GM18868 (cell line): ENCODE measurements at regions not wholly inside any gene's neighbourhood (a gene's known extent, or its start where the extent isn't known, plus 50 kb on each side); places are given as distances from the start of the nearest gene placed in this dataset.

ENCODE experiments used
- ATAC-seq: cut with Tn5 transposase; IDR thresholded peaks from one replicate; pipeline ENCODE4 v1.9.1; 2021; ENCODE audit warnings: mild to moderate bottlenecking, moderate library complexity; ENCODE audit not compliant: unreplicated experiment

- no peak for ATAC-seq
Measured at GRCh38 chr2:134770702-134771101, 51.9 kb upstream of the TMEM163 start.

DNA sequence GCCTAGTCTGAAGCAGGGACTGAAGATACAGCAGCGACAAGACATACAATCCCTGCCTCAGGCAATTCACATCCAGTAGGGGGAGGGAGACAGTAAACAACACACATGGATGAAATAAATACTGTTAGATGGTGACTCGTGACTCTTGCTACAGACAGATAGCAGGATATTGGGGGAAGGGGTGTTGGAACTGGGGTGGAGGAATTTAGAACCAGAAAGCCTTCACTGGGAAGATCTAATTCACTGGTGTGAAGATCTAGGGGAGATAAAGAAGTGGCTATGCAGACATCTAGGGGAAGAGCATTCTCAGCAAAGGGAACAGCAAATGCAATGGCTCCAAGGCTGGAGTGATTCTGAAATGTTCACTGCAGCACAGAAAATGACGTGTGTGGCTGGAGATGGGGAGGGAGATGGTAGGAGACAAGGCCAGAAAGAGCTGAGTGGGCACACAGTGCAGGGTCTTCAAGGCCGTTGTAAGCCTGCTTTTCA, 52.6 kb upstream of the TMEM163 start:
- no peak for ATAC-seq

- no peak for ATAC-seq
Measured at GRCh38 chr2:134772493-134773169, 53.8 kb upstream of the TMEM163 start.

GRCh38 chr2:134773335-134773734, 54.5 kb upstream of the TMEM163 start:
- ATAC-seq, result no peak

DNA sequence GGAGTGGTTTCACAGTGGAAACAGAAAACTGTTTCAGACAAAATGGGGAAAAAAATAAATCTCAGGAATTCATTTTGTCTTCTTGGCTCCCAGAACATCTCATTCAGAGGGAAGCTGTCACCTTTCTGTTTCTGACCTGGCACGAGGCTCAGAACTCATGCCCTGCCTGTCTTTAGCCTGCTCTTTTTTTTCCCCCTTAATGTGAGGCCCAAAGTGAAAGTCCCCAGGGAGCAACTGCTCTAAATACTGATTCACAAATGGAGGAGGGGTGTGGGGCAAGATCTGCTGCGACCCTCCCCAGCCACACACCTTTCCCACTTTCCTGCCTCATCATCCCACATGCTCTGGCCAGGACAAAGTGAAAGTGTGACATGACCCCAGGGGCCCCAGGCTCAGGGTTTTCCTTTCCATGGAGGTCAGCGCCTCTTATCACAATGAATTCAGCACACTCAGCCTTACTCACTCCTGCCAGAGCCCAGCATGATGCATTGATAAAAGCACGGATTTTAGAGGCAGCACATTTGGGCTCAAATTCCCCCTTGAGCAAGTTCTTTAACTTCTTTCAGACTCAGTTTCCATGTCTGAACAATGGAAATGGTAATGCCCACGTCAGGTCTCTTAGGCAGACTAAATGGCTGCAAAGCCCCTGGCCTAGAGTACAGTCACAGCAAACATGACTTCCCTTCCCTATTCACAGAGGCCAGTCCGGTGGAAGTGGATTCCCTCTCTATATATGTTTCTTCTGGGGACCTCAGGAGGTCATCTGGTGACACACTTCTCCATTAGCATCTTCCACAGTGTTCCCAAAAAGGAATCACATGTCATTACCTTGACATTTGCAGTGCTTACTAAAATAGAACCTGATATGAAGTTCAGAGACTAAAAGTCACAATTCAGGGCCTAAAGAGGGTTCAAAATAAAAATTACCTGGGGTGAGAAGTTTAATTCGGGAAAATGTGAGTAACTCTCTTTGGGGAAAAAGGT, 55.3 kb upstream of the TMEM163 start:
- ATAC-seq, result no peak

- no peak for ATAC-seq
Measured at GRCh38 chr2:134774786-134775641, 56.2 kb upstream of the TMEM163 start.

DNA sequence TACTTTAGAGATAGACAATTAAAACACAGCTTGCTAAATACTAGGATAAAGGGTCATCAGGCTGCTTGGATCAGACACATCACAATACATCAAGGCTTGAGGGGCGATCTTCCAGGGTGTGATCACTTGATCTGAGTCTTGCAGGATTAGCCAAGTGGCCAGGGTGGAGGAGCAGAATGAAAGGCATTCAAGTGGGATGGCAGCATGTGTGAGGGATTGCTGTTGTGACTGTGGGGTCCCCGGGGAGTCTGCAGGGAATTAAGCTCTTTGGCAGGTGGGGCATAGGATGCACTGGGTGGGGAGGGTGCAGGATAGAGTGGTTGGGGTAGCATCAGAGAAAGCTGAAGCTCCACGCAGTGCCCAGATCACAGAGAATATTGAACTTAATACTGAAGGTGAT, 58.0 kb upstream of the TMEM163 start:
- ATAC-seq, result no peak

GRCh38 chr2:134777593-134777992, 58.8 kb upstream of the TMEM163 start:
- no peak for ATAC-seq

DNA sequence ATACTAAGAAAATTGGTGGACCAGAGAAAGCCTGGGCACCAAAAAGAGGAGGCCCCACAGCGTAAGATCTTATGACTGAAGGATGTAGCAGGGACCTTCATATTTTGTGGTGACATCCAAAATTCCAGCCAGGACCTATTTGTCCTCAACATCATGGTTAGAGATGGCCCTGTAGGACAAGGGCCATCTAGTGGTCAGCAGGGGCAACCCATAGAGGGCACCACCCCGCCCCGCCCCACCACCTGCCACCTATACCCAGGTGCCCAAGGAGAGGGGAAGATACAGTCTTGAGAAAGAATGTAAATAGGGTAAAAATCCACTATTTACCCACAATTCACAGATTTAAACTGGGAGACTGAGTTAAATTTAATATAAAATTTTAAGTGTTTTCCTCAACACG, 59.6 kb upstream of the TMEM163 start:
- no peak for ATAC-seq

DNA sequence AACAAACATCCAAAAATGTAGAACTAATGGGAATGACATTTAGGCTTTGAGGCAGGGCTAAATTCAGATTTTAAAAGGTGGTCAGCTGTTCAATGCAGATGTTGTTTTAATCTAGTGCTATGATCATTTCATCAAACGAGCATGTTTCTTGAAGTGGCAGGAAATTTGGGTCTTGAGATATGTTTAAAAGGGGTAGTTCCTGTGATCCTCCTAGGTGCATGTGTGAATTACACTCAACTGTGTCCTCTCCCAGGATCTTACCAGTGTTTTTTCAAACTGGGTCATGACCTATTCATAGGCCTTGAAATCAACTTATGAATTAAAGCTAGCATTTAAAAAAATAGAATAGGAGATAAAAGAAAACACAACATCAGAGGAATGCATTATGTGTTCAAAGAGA, 57.4 kb upstream of the ACMSD start:
- no peak for ATAC-seq

DNA sequence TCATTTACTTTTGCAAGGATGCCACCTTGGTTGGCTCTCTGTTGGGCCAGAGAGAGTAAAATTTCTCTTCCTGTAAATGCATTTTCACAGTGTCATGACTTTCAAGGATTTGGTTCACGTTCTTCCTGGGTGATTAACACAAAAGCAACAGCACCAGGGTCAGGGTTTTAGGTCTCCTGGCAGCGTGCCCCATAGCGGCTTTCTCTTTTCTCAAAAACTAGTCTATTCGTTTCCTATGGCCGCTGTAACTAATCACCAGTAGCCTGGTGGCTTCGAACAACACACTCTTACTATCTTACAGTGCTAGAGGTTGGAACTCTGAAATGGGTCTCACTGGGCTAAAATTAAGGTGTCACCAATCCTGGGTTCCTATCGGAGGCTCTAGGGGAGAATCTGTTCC, 56.3 kb upstream of the ACMSD start:
- ATAC-seq, result no peak

- peak; percentile 70 for ATAC-seq
Measured at GRCh38 chr2:134782792-134783191, 55.6 kb upstream of the ACMSD start.

- no peak for ATAC-seq
Measured at GRCh38 chr2:134783912-134784311, 54.5 kb upstream of the ACMSD start.

DNA sequence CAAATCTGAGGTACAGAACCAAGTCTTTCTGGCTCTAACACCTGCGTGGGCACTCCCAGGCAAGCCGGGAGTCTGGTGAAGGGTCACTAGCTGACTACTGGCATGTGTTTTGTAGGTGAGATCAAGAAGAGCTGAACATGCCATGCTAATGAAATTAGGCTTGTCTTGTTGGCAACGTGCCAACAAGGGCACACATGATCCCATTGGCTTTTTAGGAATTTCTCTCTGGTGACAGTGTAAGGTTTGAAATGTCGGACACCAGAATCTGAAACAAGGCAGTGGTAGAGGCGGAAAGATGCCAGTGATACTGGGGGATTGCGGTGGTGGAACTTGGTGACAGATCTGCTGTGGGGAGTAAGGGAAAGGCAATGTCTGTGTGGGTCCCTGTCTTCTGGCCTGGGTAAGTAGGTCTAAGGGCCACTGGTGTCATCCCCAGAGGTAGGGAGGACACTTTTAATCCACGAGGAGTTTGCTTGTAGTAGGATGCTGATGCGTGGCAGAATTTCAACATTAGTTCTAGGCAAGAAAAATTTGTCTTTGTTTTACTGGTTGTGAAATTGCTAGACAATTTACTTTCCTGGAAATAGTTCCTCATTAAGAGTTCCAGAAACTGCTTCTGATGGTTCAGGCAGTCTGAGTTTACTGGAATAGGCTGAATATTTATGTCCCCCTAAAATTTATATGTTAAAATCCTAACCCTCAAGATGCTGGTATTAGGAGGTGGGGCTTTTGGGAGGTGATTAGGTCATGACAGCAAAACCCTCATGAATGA, 52.6 kb upstream of the ACMSD start:
- ATAC-seq, result no peak

DNA sequence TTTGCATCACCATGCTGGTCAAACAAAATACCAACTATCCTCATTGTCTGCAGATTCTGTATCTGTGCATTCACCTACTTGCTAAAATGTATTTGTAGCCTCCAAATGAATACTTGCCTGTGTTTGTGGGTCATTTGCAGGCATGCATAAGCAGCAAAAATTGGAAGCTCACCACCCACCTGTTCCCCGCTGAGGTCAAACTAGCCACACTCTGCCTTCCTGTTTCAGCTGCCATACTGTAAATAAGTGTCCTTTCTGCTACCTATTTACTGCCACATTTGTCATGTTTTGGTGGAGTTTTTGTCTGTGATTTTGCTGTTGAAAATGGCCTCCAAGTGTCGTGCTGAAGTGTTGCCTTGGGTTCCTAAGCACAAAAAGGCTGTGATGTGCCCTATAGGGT, 50.0 kb upstream of the ACMSD start:
- ATAC-seq, result no peak
